ENCODE measurements at regions not wholly inside any gene's neighbourhood (a gene's known extent, or its start where the extent isn't known, plus 50 kb on each side); places are given as distances from the start of the nearest gene placed in this dataset.

- TF ChIP-seq CTCF (IDR thresholded peaks at IDR 0.05 in 8 of 11, conservative IDR thresholded peaks at IDR 0.05 in 3 of 11) (no peak), POLR2AphosphoS5 (IDR thresholded peaks at IDR 0.05) (no peak), POLR2A (IDR thresholded peaks at IDR 0.05) (no peak)
Observed at GRCh38 chr15:75142499-75142898, 59.2 kb upstream of the C15orf39 start.

All from spleen (tissue), 7 donors.